ENCODE measurements at regions not wholly inside any gene's neighbourhood (a gene's known extent, or its start where the extent isn't known, plus 50 kb on each side); places are given as distances from the start of the nearest gene placed in this dataset.
A peak's percentile ranks its signal among the peaks of the same experiment; 100 is the strongest.

- DNase-seq, result no peak
Measured at GRCh38 chr3:110708156-110708555, 363.5 kb upstream of the NECTIN3 start.

GRCh38 chr3:110710156-110710555 lies 361.5 kb upstream of the NECTIN3 start:
- no peak for DNase-seq

- no peak for DNase-seq
Measured at GRCh38 chr3:110710603-110711002, 361.0 kb upstream of the NECTIN3 start.

GRCh38 chr3:110711130-110711832 lies 360.3 kb upstream of the NECTIN3 start:
- DNase-seq, result no peak

- DNase-seq, result peak; percentile 26
Measured at GRCh38 chr3:110711851-110712516, 359.6 kb upstream of the NECTIN3 start.

- DNase-seq, result no peak
Measured at GRCh38 chr3:110727056-110727455, 344.6 kb upstream of the NECTIN3 start.

- DNase-seq, result no peak
Measured at GRCh38 chr3:110731148-110731547, 340.5 kb upstream of the NECTIN3 start.

GRCh38 chr3:110732420-110732819 lies 339.2 kb upstream of the NECTIN3 start:
- DNase-seq, result no peak

GRCh38 chr3:110733045-110733444 lies 338.6 kb upstream of the NECTIN3 start:
- DNase-seq, result no peak

GRCh38 chr3:110734524-110734923 lies 337.1 kb upstream of the NECTIN3 start:
- no peak for DNase-seq

GRCh38 chr3:110736332-110736731 lies 335.3 kb upstream of the NECTIN3 start:
- no peak for DNase-seq

GRCh38 chr3:110738531-110738930 lies 333.1 kb upstream of the NECTIN3 start:
- no peak for DNase-seq

GRCh38 chr3:110741891-110742290 lies 329.7 kb upstream of the NECTIN3 start:
- no peak for DNase-seq

- DNase-seq, result no peak
Measured at GRCh38 chr3:110743202-110743601, 328.4 kb upstream of the NECTIN3 start.

- no peak for DNase-seq
Measured at GRCh38 chr3:110743984-110744383, 327.6 kb upstream of the NECTIN3 start.

- DNase-seq, result no peak
Measured at GRCh38 chr3:110744723-110745122, 326.9 kb upstream of the NECTIN3 start.

GRCh38 chr3:110749006-110749405 lies 322.6 kb upstream of the NECTIN3 start:
- DNase-seq, result no peak

- DNase-seq, result no peak
Measured at GRCh38 chr3:110750201-110750600, 321.4 kb upstream of the NECTIN3 start.

- DNase-seq, result peak; percentile 13
Measured at GRCh38 chr3:110752307-110752706, 319.3 kb upstream of the NECTIN3 start.

GRCh38 chr3:110753516-110753915 lies 318.1 kb upstream of the NECTIN3 start:
- DNase-seq, result no peak

GRCh38 chr3:110754212-110754916 lies 317.3 kb upstream of the NECTIN3 start:
- no peak for DNase-seq

- no peak for DNase-seq
Measured at GRCh38 chr3:110755345-110755744, 316.3 kb upstream of the NECTIN3 start.

GRCh38 chr3:110756705-110757104 lies 314.9 kb upstream of the NECTIN3 start:
- no peak for DNase-seq

- DNase-seq, result peak; percentile 10
Measured at GRCh38 chr3:110758208-110758607, 313.4 kb upstream of the NECTIN3 start.

Measured in fibroblast of skin of scalp (primary cell).